GM23338 (cell line): ENCODE measurements at regions not wholly inside any gene's neighbourhood (a gene's known extent, or its start where the extent isn't known, plus 50 kb on each side); places are given as distances from the start of the nearest gene placed in this dataset.

Experiments
- CREB1 ChIP-seq: fragments of 250-450 bp; sonication (Bioruptor Pico); IDR thresholded peaks from 2 replicates; pipeline ENCODE4 v1.5.0; 2020; ENCODE audit warnings: low read depth, mild to moderate bottlenecking, moderate library complexity
- EZH2 ChIP-seq: fragments of 200-600 bp; sonication (generic); IDR thresholded peaks from one replicate; pipeline ENCODE4 v1.8.0; 2017; ENCODE audit warnings: antibody characterized with exemption, mild to moderate bottlenecking, low read depth; ENCODE audit not compliant: unreplicated experiment
- NANOG ChIP-seq: IDR thresholded peaks from 2 replicates; pipeline ENCODE4 v1.6.1; 2016; ENCODE audit warnings: antibody characterized with exemption, borderline replicate concordance
- POLR2AphosphoS5 ChIP-seq: IDR thresholded peaks from 2 replicates; pipeline ENCODE4 v1.6.1; 2016; ENCODE audit warnings: antibody characterized with exemption, low read depth
- TF ChIP-seq, protein P1 (sequence below), 2 experiments: fragments of 200-600 bp in 1 of 2; sonication (generic) in 1 of 2; conservative IDR thresholded peaks; 2 replicates each; pipeline versions ENCODE4 v1.5.1 to v1.6.1; 2016 to 2017; ENCODE audit warnings: antibody characterized with exemption in 2 of 2, low read depth in 2 of 2, mild to moderate bottlenecking in 2 of 2, moderate library complexity in 1 of 2
- TF ChIP-seq, protein P2 (sequence below): IDR thresholded peaks from one replicate; pipeline ENCODE4 v1.6.1; 2018; ENCODE audit warnings: antibody characterized with exemption; ENCODE audit not compliant: unreplicated experiment

DNA sequence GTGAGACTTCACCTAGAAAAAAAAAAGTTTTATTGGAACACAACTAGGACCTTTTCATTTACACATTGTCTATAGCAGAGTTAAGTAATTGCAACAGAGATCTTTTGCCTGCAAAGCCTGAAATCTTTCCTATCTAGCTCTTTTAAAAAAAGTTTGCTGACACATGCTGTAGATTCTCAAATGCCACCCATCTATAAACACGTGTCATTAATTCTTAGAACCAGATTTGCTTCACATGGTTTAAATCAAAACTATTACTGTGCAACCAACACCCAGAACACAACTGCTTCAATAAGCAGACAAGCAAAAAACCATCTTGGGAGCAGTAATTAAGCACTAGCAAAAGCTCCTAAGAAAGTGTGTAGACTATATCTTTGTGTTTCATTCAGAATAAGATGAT is 55.0 kb downstream of the OXSM start:
- TF ChIP-seq POLR2AphosphoS5 (no peak), NANOG (no peak), CREB1 (no peak), EZH2 (no peak)
- TF ChIP-seq, protein P1, sequence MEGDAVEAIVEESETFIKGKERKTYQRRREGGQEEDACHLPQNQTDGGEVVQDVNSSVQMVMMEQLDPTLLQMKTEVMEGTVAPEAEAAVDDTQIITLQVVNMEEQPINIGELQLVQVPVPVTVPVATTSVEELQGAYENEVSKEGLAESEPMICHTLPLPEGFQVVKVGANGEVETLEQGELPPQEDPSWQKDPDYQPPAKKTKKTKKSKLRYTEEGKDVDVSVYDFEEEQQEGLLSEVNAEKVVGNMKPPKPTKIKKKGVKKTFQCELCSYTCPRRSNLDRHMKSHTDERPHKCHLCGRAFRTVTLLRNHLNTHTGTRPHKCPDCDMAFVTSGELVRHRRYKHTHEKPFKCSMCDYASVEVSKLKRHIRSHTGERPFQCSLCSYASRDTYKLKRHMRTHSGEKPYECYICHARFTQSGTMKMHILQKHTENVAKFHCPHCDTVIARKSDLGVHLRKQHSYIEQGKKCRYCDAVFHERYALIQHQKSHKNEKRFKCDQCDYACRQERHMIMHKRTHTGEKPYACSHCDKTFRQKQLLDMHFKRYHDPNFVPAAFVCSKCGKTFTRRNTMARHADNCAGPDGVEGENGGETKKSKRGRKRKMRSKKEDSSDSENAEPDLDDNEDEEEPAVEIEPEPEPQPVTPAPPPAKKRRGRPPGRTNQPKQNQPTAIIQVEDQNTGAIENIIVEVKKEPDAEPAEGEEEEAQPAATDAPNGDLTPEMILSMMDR (conservative IDR thresholded peaks at IDR 0.05; ENCODE audit: low read depth in 2 of 2): no peak
- TF ChIP-seq, protein P2, sequence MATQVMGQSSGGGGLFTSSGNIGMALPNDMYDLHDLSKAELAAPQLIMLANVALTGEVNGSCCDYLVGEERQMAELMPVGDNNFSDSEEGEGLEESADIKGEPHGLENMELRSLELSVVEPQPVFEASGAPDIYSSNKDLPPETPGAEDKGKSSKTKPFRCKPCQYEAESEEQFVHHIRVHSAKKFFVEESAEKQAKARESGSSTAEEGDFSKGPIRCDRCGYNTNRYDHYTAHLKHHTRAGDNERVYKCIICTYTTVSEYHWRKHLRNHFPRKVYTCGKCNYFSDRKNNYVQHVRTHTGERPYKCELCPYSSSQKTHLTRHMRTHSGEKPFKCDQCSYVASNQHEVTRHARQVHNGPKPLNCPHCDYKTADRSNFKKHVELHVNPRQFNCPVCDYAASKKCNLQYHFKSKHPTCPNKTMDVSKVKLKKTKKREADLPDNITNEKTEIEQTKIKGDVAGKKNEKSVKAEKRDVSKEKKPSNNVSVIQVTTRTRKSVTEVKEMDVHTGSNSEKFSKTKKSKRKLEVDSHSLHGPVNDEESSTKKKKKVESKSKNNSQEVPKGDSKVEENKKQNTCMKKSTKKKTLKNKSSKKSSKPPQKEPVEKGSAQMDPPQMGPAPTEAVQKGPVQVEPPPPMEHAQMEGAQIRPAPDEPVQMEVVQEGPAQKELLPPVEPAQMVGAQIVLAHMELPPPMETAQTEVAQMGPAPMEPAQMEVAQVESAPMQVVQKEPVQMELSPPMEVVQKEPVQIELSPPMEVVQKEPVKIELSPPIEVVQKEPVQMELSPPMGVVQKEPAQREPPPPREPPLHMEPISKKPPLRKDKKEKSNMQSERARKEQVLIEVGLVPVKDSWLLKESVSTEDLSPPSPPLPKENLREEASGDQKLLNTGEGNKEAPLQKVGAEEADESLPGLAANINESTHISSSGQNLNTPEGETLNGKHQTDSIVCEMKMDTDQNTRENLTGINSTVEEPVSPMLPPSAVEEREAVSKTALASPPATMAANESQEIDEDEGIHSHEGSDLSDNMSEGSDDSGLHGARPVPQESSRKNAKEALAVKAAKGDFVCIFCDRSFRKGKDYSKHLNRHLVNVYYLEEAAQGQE: no peak
